Sigmoid colon (tissue), 6 donors: ENCODE measurements at regions not wholly inside any gene's neighbourhood (a gene's known extent, or its start where the extent isn't known, plus 50 kb on each side); places are given as distances from the start of the nearest gene placed in this dataset.

Experiments used
- DNase-seq: peaks from one replicate; pipeline ENCODE4 v3.0.0-alpha.2; 2019
- H3K27ac ChIP-seq, 4 donors: fragments of 200-600 bp; sonication (generic); one replicate each; pipeline ENCODE4 v1.5.1; 2016 to 2019; ENCODE audit warnings: mild to moderate bottlenecking in 1 of 4
- H3K27me3 ChIP-seq, 3 donors: fragments of 200-600 bp; sonication (generic); one replicate each; pipeline ENCODE4 v1.5.1; 2019; ENCODE audit warnings: mild to moderate bottlenecking in 1 of 3
- H3K36me3 ChIP-seq, 4 donors: fragments of 200-600 bp; sonication (generic); one replicate each; pipeline ENCODE4 v1.5.1; 2016 to 2019
- H3K4me1 ChIP-seq, 4 donors: fragments of 200-600 bp; sonication (generic); one replicate each; pipeline ENCODE4 v1.5.1; 2017 to 2019
- H3K4me3 ChIP-seq, 4 donors: fragments of 200-600 bp; sonication (generic); one replicate each; pipeline ENCODE4 v1.5.1; 2017 to 2019; ENCODE audit warnings: mild to moderate bottlenecking in 2 of 4, moderate library complexity in 1 of 4
- H3K9me3 ChIP-seq, 4 donors: fragments of 200-600 bp in 3 of 4; sonication (generic) in 3 of 4; one replicate each; pipeline versions ENCODE4 v1.5.1 to v1.6.1; 2013 to 2019
- CTCF ChIP-seq, 4 experiments: fragments of 450-650 bp in 3 of 4; fragments of 200-600 bp in 1 of 4; IDR thresholded peaks; one replicate each; pipeline ENCODE4 v1.5.1; 2016 to 2019; ENCODE audit warnings: antibody characterized with exemption in 4 of 4, mild to moderate bottlenecking in 3 of 4, moderate library complexity in 2 of 4
- EP300 ChIP-seq, 4 donors: sonication (generic); formaldehyde crosslinking; IDR thresholded peaks; one replicate each; pipeline ENCODE4 v1.6.1; 2017; ENCODE audit warnings: antibody characterized with exemption in 4 of 4
- POLR2A ChIP-seq, 2 donors: fragments of 450-650 bp; IDR thresholded peaks; one replicate each; pipeline ENCODE4 v1.6.1; 2016; ENCODE audit warnings: antibody characterized with exemption in 2 of 2, mild to moderate bottlenecking in 2 of 2, moderate library complexity in 2 of 2
- POLR2AphosphoS5 ChIP-seq, 4 donors: sonication (generic); formaldehyde crosslinking; IDR thresholded peaks; one replicate each; pipeline ENCODE4 v1.6.1; 2017; ENCODE audit warnings: antibody characterized with exemption in 4 of 4
- WGBS, 2 donors: extraction: QIAGEN DNeasy Blood & Tissue Kit; methylation state at CpG; one replicate each; pipeline ENCODE4 v1.1.7; 2013; 5-methylcytosine and 5-hydroxymethylcytosine counted together
- intact Hi-C: fragments of 100-400 bp; cut with DNase I; formaldehyde crosslinking; loops from one replicate; pipeline ENCODE4 v1.15.1; 2023
- donor health status: healthy with polysubstance abuse.
- donor health status: healthy.

- 10 to 13% methylated on average over 16 of the region's 16 CpGs for WGBS, 2 donors
- H3K9me3 ChIP-seq, result no peaks in the 10 kb centered on the region
- intact Hi-C loops, result no loop called here
- H3K27ac ChIP-seq, result no peak overlapping the region
- no peaks in the 10 kb centered on the region for H3K36me3 ChIP-seq
- TF ChIP-seq CTCF (IDR thresholded peaks at IDR 0.05) (no peak), EP300 (IDR thresholded peaks at IDR 0.05) (no peak), POLR2A (IDR thresholded peaks at IDR 0.05) (no peak), POLR2AphosphoS5 (IDR thresholded peaks at IDR 0.05) (peak in 2 of 4 donors; percentile 34 to 48)
- no peak for DNase-seq
- peaks cover 0 to 19% (median 18%) of the 10 kb centered on the region in 4 donors for H3K4me1 ChIP-seq
- H3K27me3 ChIP-seq, result peaks cover 55 to 100% (median 88%) of the 10 kb centered on the region in 3 donors
- no peak overlapping the region for H3K4me3 ChIP-seq
Measured at GRCh38 chr15:96410175-96411055, 79.9 kb downstream of the NR2F2 start.

- Histone ChIP-seq H3K4me1 (peaks cover 0 to 24% (median 23%) of the 10 kb centered on the region in 4 donors), H3K27me3 (peaks cover 58 to 100% (median 91%) of the 10 kb centered on the region in 3 donors), H3K36me3 (no peaks in the 10 kb centered on the region), H3K4me3 (no peak overlapping the region), H3K9me3 (no peaks in the 10 kb centered on the region), H3K27ac (no peak overlapping the region)
- intact Hi-C loops, result no loop called here
- TF ChIP-seq POLR2AphosphoS5 (IDR thresholded peaks at IDR 0.05) (peak in 2 of 4 donors; percentile 14 to 48), CTCF (IDR thresholded peaks at IDR 0.05) (no peak), POLR2A (IDR thresholded peaks at IDR 0.05) (no peak), EP300 (IDR thresholded peaks at IDR 0.05) (no peak)
- 11 to 14% methylated on average over 9 of the region's 9 CpGs for WGBS, 2 donors
- no peak for DNase-seq
Measured at GRCh38 chr15:96411056-96412031, 80.8 kb downstream of the NR2F2 start.

- H3K9me3 ChIP-seq, result no peaks in the 10 kb centered on the region
- 20% methylated on average over 6 of the region's 6 CpGs for WGBS, 2 donors
- no peak for DNase-seq
- intact Hi-C loops, result no loop called here
- peaks cover 65 to 100% (median 96%) of the 10 kb centered on the region in 3 donors for H3K27me3 ChIP-seq
- TF ChIP-seq POLR2AphosphoS5 (IDR thresholded peaks at IDR 0.05) (no peak), CTCF (IDR thresholded peaks at IDR 0.05) (no peak), EP300 (IDR thresholded peaks at IDR 0.05) (no peak), POLR2A (IDR thresholded peaks at IDR 0.05) (no peak)
- H3K4me1 ChIP-seq, result peaks cover 0 to 34% (median 33%) of the 10 kb centered on the region in 4 donors
- H3K36me3 ChIP-seq, result no peaks in the 10 kb centered on the region
- no peak overlapping the region for H3K4me3 ChIP-seq
- H3K27ac ChIP-seq, result no peak overlapping the region
Measured at GRCh38 chr15:96412045-96412905, 81.8 kb downstream of the NR2F2 start.

GRCh38 chr15:96412906-96413231, 82.4 kb downstream of the NR2F2 start:
- Histone ChIP-seq H3K36me3 (no peaks in the 10 kb centered on the region), H3K27ac (no peak overlapping the region), H3K4me3 (no peak overlapping the region), H3K27me3 (peaks cover 70 to 100% (median 98%) of the 10 kb centered on the region in 3 donors), H3K9me3 (no peaks in the 10 kb centered on the region), H3K4me1 (peaks cover 0 to 38% (median 36%) of the 10 kb centered on the region in 4 donors)
- no peak for TF ChIP-seq POLR2AphosphoS5 (IDR thresholded peaks at IDR 0.05)
- no peak for TF ChIP-seq CTCF (IDR thresholded peaks at IDR 0.05)
- no peak for TF ChIP-seq POLR2A (IDR thresholded peaks at IDR 0.05)
- TF ChIP-seq EP300 (IDR thresholded peaks at IDR 0.05), result no peak
- no peak for DNase-seq
- WGBS, 2 donors, result 12 to 19% methylated on average over 1 of the region's 1 CpG
- intact Hi-C loops, result no loop called here
